ENCODE measurements at regions not wholly inside any gene's neighbourhood (a gene's known extent, or its start where the extent isn't known, plus 50 kb on each side); places are given as distances from the start of the nearest gene placed in this dataset.

DNA sequence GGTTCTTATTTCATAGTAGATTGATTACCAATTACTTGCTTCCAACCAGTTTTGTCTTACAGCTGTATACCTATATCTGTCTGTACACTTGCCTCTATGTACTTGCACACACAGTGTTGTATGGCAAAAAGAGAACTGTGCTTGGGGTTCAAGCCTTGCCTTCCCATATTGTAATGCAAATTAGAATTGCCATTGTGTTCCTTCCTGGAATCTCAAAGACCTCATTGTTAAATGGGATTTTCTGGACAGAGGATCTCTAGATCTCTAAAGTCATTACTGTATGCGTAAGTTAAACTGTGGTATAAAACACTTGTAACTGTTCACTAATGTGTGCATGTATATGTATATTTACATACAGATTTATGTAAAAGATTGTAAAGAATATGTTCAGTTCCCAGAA, 428.8 kb downstream of the CAAP1 start:
- no peak for ATAC-seq
- no peak for DNase-seq (ENCODE audit: low spot score)
- H3K27ac Mint-ChIP-seq: no peak overlapping the region
- no peak for TF ChIP-seq ZNF317 (CRISPR knock-in tag; IDR thresholded peaks at IDR 0.05; ENCODE audit: borderline replicate concordance, low read depth)
- TF ChIP-seq ZNF423 (CRISPR knock-in tag; IDR thresholded peaks at IDR 0.05): no peak
- TF ChIP-seq CREB1 (CRISPR knock-in tag; IDR thresholded peaks at IDR 0.05): no peak
- no peak for TF ChIP-seq NR3C1 (CRISPR knock-in tag; conservative IDR thresholded peaks at IDR 0.05; ENCODE audit: low read depth)
- no peak for TF ChIP-seq TCF7 (CRISPR knock-in tag; IDR thresholded peaks at IDR 0.05; ENCODE audit: low read depth)
- TF ChIP-seq, protein P1, sequence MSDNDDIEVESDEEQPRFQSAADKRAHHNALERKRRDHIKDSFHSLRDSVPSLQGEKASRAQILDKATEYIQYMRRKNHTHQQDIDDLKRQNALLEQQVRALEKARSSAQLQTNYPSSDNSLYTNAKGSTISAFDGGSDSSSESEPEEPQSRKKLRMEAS (CRISPR knock-in tag; IDR thresholded peaks at IDR 0.05): no peak
- no peak for TF ChIP-seq ZNF396 (CRISPR knock-in tag; IDR thresholded peaks at IDR 0.05; ENCODE audit: borderline replicate concordance)
- TF ChIP-seq KAT7 (CRISPR knock-in tag; IDR thresholded peaks at IDR 0.05; ENCODE audit: borderline replicate concordance): no peak
- no peak for TF ChIP-seq RELA (CRISPR knock-in tag; IDR thresholded peaks at IDR 0.05; ENCODE audit: borderline replicate concordance)
- TF ChIP-seq, protein P2, sequence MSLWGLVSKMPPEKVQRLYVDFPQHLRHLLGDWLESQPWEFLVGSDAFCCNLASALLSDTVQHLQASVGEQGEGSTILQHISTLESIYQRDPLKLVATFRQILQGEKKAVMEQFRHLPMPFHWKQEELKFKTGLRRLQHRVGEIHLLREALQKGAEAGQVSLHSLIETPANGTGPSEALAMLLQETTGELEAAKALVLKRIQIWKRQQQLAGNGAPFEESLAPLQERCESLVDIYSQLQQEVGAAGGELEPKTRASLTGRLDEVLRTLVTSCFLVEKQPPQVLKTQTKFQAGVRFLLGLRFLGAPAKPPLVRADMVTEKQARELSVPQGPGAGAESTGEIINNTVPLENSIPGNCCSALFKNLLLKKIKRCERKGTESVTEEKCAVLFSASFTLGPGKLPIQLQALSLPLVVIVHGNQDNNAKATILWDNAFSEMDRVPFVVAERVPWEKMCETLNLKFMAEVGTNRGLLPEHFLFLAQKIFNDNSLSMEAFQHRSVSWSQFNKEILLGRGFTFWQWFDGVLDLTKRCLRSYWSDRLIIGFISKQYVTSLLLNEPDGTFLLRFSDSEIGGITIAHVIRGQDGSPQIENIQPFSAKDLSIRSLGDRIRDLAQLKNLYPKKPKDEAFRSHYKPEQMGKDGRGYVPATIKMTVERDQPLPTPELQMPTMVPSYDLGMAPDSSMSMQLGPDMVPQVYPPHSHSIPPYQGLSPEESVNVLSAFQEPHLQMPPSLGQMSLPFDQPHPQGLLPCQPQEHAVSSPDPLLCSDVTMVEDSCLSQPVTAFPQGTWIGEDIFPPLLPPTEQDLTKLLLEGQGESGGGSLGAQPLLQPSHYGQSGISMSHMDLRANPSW (CRISPR knock-in tag; conservative IDR thresholded peaks at IDR 0.05; ENCODE audit: low read depth): no peak
- TF ChIP-seq, protein P3, sequence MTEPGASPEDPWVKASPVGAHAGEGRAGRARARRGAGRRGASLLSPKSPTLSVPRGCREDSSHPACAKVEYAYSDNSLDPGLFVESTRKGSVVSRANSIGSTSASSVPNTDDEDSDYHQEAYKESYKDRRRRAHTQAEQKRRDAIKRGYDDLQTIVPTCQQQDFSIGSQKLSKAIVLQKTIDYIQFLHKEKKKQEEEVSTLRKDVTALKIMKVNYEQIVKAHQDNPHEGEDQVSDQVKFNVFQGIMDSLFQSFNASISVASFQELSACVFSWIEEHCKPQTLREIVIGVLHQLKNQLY (CRISPR knock-in tag; IDR thresholded peaks at IDR 0.05): no peak
- TF ChIP-seq ATF1 (CRISPR knock-in tag; IDR thresholded peaks at IDR 0.05): no peak
- H3K36me3 Mint-ChIP-seq: no peaks in the 10 kb centered on the region
- H3K4me3 Mint-ChIP-seq: no peak overlapping the region
- H3K4me1 Mint-ChIP-seq: peaks cover 4% of the 10 kb centered on the region
- CTCF ChIA-PET: no interaction called here
- H3K9me3 Mint-ChIP-seq: no peaks in the 10 kb centered on the region
- POLR2A ChIA-PET: no interaction called here
- no peaks in the 10 kb centered on the region for H3K27me3 Mint-ChIP-seq (ENCODE audit: low read depth)

DNA sequence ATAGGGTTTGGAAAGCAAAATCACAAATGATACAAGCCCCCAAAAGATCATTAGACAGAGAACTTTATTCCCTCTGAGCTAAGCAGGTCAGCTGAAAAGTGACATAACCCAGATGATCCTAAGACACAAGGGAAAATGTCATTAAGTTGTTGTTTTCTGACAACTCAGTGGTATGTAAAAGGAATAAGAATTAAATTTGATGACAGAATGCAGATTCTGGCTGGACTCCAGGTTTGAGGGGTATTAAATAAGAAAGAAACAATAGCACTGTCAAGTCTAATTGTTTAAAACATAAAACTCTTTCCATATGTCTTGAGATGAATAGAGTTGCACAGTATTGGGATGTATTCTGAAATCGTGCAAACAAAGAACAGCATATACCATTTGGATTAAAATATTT, 429.9 kb downstream of the CAAP1 start:
- H3K27ac Mint-ChIP-seq: no peak overlapping the region
- POLR2A ChIA-PET: no interaction called here
- H3K9me3 Mint-ChIP-seq: no peaks in the 10 kb centered on the region
- TF ChIP-seq, protein P4, sequence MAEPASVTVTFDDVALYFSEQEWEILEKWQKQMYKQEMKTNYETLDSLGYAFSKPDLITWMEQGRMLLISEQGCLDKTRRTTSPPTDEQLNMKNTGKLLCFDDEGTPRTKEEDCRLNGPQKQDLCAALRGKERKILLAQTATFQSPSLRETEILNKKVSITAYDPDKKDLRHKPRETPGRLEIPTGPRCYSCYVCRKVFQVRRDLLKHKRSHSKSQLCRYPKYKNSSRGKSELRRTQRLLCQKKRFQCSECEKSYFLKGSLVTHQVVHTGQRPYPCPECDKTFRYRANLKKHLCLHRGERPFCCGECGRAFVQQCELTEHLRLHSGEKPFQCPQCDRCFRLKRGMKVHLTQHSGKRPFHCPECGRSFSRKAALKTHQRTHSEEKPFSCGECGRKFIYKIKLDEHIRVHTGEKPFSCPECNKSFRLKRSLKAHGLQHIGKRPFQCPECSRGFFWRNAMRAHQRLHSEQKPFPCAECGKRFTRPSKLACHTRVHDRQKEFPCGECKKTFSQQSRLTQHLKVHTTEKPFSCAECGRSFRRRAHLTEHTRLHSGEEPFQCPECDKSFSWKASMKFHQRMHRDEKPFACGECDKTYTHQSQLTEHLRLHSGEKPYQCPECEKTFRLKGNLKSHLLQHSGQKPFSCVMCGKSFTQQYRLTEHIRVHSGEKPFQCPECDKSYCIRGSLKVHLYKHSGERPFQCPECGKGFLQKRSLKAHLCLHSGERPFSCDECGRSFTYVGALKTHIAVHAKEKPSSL (CRISPR knock-in tag; conservative IDR thresholded peaks at IDR 0.05): no peak
- TF ChIP-seq SP1 (CRISPR knock-in tag; conservative IDR thresholded peaks at IDR 0.05) (no peak), NR2C2 (CRISPR knock-in tag; IDR thresholded peaks at IDR 0.05) (no peak), ZNF121 (CRISPR knock-in tag; IDR thresholded peaks at IDR 0.05) (no peak), NFATC4 (CRISPR knock-in tag; IDR thresholded peaks at IDR 0.05) (no peak), ZNF423 (CRISPR knock-in tag; IDR thresholded peaks at IDR 0.05) (no peak), ZBTB21 (CRISPR knock-in tag; IDR thresholded peaks at IDR 0.05; ENCODE audit: borderline replicate concordance) (no peak), GRHL2 (CRISPR knock-in tag; IDR thresholded peaks at IDR 0.05; ENCODE audit: insufficient replicate concordance, severe bottlenecking) (no peak), NR3C1 (CRISPR knock-in tag; conservative IDR thresholded peaks at IDR 0.05; ENCODE audit: low read depth) (no peak), ZNF219 (CRISPR knock-in tag; IDR thresholded peaks at IDR 0.05; ENCODE audit: borderline replicate concordance) (no peak), CBFB (CRISPR knock-in tag; IDR thresholded peaks at IDR 0.05; ENCODE audit: low read depth) (no peak)
- TF ChIP-seq, protein P5, sequence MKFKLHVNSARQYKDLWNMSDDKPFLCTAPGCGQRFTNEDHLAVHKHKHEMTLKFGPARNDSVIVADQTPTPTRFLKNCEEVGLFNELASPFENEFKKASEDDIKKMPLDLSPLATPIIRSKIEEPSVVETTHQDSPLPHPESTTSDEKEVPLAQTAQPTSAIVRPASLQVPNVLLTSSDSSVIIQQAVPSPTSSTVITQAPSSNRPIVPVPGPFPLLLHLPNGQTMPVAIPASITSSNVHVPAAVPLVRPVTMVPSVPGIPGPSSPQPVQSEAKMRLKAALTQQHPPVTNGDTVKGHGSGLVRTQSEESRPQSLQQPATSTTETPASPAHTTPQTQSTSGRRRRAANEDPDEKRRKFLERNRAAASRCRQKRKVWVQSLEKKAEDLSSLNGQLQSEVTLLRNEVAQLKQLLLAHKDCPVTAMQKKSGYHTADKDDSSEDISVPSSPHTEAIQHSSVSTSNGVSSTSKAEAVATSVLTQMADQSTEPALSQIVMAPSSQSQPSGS (CRISPR knock-in tag; IDR thresholded peaks at IDR 0.05; ENCODE audit: borderline replicate concordance, low read depth): no peak
- TF ChIP-seq, protein P6, sequence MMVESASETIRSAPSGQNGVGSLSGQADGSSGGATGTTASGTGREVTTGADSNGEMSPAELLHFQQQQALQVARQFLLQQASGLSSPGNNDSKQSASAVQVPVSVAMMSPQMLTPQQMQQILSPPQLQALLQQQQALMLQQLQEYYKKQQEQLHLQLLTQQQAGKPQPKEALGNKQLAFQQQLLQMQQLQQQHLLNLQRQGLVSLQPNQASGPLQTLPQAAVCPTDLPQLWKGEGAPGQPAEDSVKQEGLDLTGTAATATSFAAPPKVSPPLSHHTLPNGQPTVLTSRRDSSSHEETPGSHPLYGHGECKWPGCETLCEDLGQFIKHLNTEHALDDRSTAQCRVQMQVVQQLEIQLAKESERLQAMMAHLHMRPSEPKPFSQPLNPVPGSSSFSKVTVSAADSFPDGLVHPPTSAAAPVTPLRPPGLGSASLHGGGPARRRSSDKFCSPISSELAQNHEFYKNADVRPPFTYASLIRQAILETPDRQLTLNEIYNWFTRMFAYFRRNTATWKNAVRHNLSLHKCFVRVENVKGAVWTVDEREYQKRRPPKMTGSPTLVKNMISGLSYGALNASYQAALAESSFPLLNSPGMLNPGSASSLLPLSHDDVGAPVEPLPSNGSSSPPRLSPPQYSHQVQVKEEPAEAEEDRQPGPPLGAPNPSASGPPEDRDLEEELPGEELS (CRISPR knock-in tag; IDR thresholded peaks at IDR 0.05): no peak
- TF ChIP-seq, protein P7, sequence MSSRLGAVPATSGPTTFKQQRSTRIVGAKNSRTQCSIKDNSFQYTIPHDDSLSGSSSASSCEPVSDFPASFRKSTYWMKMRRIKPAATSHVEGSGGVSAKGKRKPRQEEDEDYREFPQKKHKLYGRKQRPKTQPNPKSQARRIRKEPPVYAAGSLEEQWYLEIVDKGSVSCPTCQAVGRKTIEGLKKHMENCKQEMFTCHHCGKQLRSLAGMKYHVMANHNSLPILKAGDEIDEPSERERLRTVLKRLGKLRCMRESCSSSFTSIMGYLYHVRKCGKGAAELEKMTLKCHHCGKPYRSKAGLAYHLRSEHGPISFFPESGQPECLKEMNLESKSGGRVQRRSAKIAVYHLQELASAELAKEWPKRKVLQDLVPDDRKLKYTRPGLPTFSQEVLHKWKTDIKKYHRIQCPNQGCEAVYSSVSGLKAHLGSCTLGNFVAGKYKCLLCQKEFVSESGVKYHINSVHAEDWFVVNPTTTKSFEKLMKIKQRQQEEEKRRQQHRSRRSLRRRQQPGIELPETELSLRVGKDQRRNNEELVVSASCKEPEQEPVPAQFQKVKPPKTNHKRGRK (CRISPR knock-in tag; IDR thresholded peaks at IDR 0.05; ENCODE audit: borderline replicate concordance): no peak
- H3K27me3 Mint-ChIP-seq (ENCODE audit: low read depth): no peaks in the 10 kb centered on the region
- no peak for ATAC-seq
- DNase-seq (ENCODE audit: low spot score): no peak
- no peak overlapping the region for H3K4me3 Mint-ChIP-seq
- H3K4me1 Mint-ChIP-seq: peaks cover 4% of the 10 kb centered on the region
- H3K36me3 Mint-ChIP-seq: no peaks in the 10 kb centered on the region
- CTCF ChIA-PET: no interaction called here
